Osteocyte (in vitro differentiated cells): ENCODE measurements at regions not wholly inside any gene's neighbourhood (a gene's known extent, or its start where the extent isn't known, plus 50 kb on each side); places are given as distances from the start of the nearest gene placed in this dataset.

Source experiments
- DNase-seq: peaks from one replicate; pipeline ENCODE4 v3.0.0; 2021; ENCODE audit warnings: mixed read lengths; ENCODE audit not compliant: unreplicated experiment; ENCODE audit errors: extremely low spot score
- H3K27ac Mint-ChIP-seq: one replicate; pipeline ENCODE4 v1.8.0; 2021; ENCODE audit warnings: mild to moderate bottlenecking, mixed read lengths; ENCODE audit not compliant: unreplicated experiment
- H3K27me3 Mint-ChIP-seq: one replicate; pipeline ENCODE4 v1.8.0; 2021; ENCODE audit warnings: mixed read lengths; ENCODE audit not compliant: unreplicated experiment
- H3K36me3 Mint-ChIP-seq: one replicate; pipeline ENCODE4 v1.8.0; 2021; ENCODE audit warnings: mixed read lengths; ENCODE audit not compliant: unreplicated experiment
- H3K4me1 Mint-ChIP-seq: one replicate; pipeline ENCODE4 v1.8.0; 2021; ENCODE audit warnings: mixed read lengths; ENCODE audit not compliant: unreplicated experiment
- H3K4me3 Mint-ChIP-seq: one replicate; pipeline ENCODE4 v1.8.0; 2021; ENCODE audit warnings: mild to moderate bottlenecking, moderate library complexity, mixed read lengths; ENCODE audit not compliant: unreplicated experiment
- H3K9me3 Mint-ChIP-seq: one replicate; pipeline ENCODE4 v1.8.0; 2021; ENCODE audit warnings: mixed read lengths; ENCODE audit not compliant: unreplicated experiment
- CTCF ChIP-seq: fragments of 200-600 bp; sonication (generic); IDR thresholded peaks from 2 replicates; pipeline ENCODE4 v1.5.0; 2021; ENCODE audit warnings: antibody characterized with exemption, mild to moderate bottlenecking, moderate library complexity

GRCh38 chr15:61764141-61764540 is 296.1 kb downstream of the VPS13C start:
- no peak for DNase-seq
- H3K4me3 Mint-ChIP-seq, result no peak overlapping the region
- TF ChIP-seq CTCF, result no peak
- H3K9me3 Mint-ChIP-seq, result no peaks in the 10 kb centered on the region
- no peaks in the 10 kb centered on the region for H3K36me3 Mint-ChIP-seq
- no peaks in the 10 kb centered on the region for H3K4me1 Mint-ChIP-seq
- no peak overlapping the region for H3K27ac Mint-ChIP-seq
- peaks cover 8% of the 10 kb centered on the region for H3K27me3 Mint-ChIP-seq

GRCh38 chr15:61762676-61763075 is 297.6 kb downstream of the VPS13C start:
- DNase-seq, result no peak
- H3K27ac Mint-ChIP-seq, result no peak overlapping the region
- no peaks in the 10 kb centered on the region for H3K9me3 Mint-ChIP-seq
- H3K36me3 Mint-ChIP-seq, result no peaks in the 10 kb centered on the region
- no peak overlapping the region for H3K4me3 Mint-ChIP-seq
- no peaks in the 10 kb centered on the region for H3K27me3 Mint-ChIP-seq
- no peaks in the 10 kb centered on the region for H3K4me1 Mint-ChIP-seq
- TF ChIP-seq CTCF, result no peak

- Mint-ChIP-seq H3K9me3 (no peaks in the 10 kb centered on the region), H3K27ac (no peak overlapping the region), H3K27me3 (peaks cover 5% of the 10 kb centered on the region), H3K4me3 (no peak overlapping the region), H3K4me1 (no peaks in the 10 kb centered on the region), H3K36me3 (no peaks in the 10 kb centered on the region)
- TF ChIP-seq CTCF, result no peak
- DNase-seq, result no peak
Observed at GRCh38 chr15:61759639-61760038, 300.6 kb downstream of the VPS13C start.

- H3K4me1 Mint-ChIP-seq, result no peaks in the 10 kb centered on the region
- H3K36me3 Mint-ChIP-seq, result no peaks in the 10 kb centered on the region
- TF ChIP-seq CTCF, result no peak
Observed at GRCh38 chr15:61756071-61756820, 304.0 kb downstream of the VPS13C start.

GRCh38 chr15:61755467-61755866 is 304.8 kb downstream of the VPS13C start:
- Mint-ChIP-seq H3K36me3 (no peaks in the 10 kb centered on the region), H3K4me1 (no peaks in the 10 kb centered on the region), H3K27ac (no peak overlapping the region), H3K27me3 (peaks cover 9% of the 10 kb centered on the region), H3K9me3 (no peaks in the 10 kb centered on the region), H3K4me3 (no peak overlapping the region)
- no peak for TF ChIP-seq CTCF
- no peak for DNase-seq

More at GRCh38 chr15:61756071-61756820, 304.0 kb downstream of the VPS13C start:
- Mint-ChIP-seq H3K9me3 (no peaks in the 10 kb centered on the region), H3K4me3 (no peak overlapping the region), H3K27me3 (peaks cover 9% of the 10 kb centered on the region), H3K27ac (no peak overlapping the region)
- DNase-seq, result no peak
